Vagina (tissue), 2 donors: ENCODE measurements at regions not wholly inside any gene's neighbourhood (a gene's known extent, or its start where the extent isn't known, plus 50 kb on each side); places are given as distances from the start of the nearest gene placed in this dataset.

Source experiments
- DNase-seq, 2 donors: peaks; one replicate each; pipeline ENCODE4 v3.0.0-alpha.2; 2017; ENCODE audit errors: extremely low spot score in 2 of 2
- H3K27ac ChIP-seq: fragments of 200-600 bp; sonication (generic); one replicate; pipeline ENCODE4 v1.5.1; 2019
- H3K27me3 ChIP-seq: fragments of 200-600 bp; sonication (generic); one replicate; pipeline ENCODE4 v1.5.1; 2019
- H3K36me3 ChIP-seq, 2 donors: fragments of 200-600 bp; sonication (generic); one replicate each; pipeline ENCODE4 v1.5.1; 2017 to 2019
- H3K4me1 ChIP-seq: fragments of 200-600 bp; sonication (generic); one replicate; pipeline ENCODE4 v1.5.1; 2019
- H3K4me3 ChIP-seq, 2 donors: fragments of 200-600 bp; sonication (generic); 1 replicate in 1 of 2; 2 replicates in 1 of 2; pipeline ENCODE4 v1.5.1; 2016 to 2019
- H3K9me3 ChIP-seq: fragments of 200-600 bp; sonication (generic); one replicate; pipeline ENCODE4 v1.5.1; 2019
- CTCF ChIP-seq, 3 experiments: fragments of 450-650 bp in 2 of 3; fragments of 200-600 bp in 1 of 3; sonication (generic) in 1 of 3; IDR thresholded peaks; one replicate each; pipeline ENCODE4 v1.5.1; 2017 to 2019; ENCODE audit warnings: antibody characterized with exemption in 3 of 3, mild to moderate bottlenecking in 2 of 3, moderate library complexity in 2 of 3
- POLR2A ChIP-seq, 2 donors: fragments of 450-650 bp; IDR thresholded peaks; one replicate each; pipeline ENCODE4 v1.6.1; 2017; ENCODE audit warnings: antibody characterized with exemption in 2 of 2, mild to moderate bottlenecking in 2 of 2, moderate library complexity in 2 of 2
- POLR2AphosphoS5 ChIP-seq, 2 donors: sonication (generic); formaldehyde crosslinking; IDR thresholded peaks; one replicate each; pipeline ENCODE4 v1.9.0; 2017; ENCODE audit warnings: antibody characterized with exemption in 2 of 2, mild to moderate bottlenecking in 2 of 2, low read depth in 1 of 2; ENCODE audit not compliant: insufficient read depth in 1 of 2
- intact Hi-C: fragments of 100-400 bp; cut with DNase I; formaldehyde crosslinking; loops from one replicate; pipeline ENCODE4 v1.15.1; 2023

- H3K27me3 ChIP-seq, result no peaks in the 10 kb centered on the region
- DNase-seq, result no peak
- TF ChIP-seq POLR2AphosphoS5 (IDR thresholded peaks at IDR 0.05; ENCODE audit: insufficient read depth in 1 of 2, low read depth in 1 of 2) (no peak), CTCF (IDR thresholded peaks at IDR 0.05) (no peak), POLR2A (IDR thresholded peaks at IDR 0.05) (no peak)
- no peaks in the 10 kb centered on the region for H3K9me3 ChIP-seq
- intact Hi-C loops, result no loop called here
- no peak overlapping the region for H3K27ac ChIP-seq
- no peak overlapping the region for H3K4me3 ChIP-seq
- H3K36me3 ChIP-seq, result no peaks in the 10 kb centered on the region
- H3K4me1 ChIP-seq, result no peaks in the 10 kb centered on the region
Measured at GRCh38 chr11:98069861-98070260, 950.9 kb upstream of the CNTN5 start.

DNA sequence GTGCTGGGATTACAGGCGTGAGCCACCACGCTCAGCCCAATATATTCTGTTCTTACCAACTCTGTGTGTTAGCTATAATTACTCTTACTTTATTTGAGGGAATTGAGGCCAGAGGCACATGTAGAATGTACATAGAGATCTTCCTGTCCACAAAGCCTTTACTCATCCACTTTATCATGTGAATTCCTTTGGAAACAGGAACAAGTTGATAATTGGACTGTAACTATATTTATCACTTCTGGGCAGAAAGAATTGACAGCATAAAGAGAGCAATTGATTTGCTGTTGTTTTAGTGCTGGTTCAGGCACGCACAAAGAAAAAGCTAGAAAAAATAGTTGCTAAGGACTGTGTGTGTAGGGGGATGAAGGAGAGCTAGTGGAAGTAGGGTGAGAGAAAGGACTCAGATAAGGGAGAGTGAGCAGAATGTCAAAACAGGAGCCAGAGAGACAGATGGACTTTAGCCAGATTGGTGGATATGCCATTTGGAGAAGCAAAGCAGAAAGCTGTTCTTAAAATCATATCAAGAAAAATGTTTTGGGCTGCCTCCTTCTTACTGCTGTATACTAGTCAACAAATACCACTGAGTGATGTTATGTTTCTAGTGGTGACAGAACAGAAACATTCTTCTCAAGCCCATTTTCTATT is 929.8 kb upstream of the CNTN5 start:
- Histone ChIP-seq H3K27ac (no peak overlapping the region), H3K27me3 (no peaks in the 10 kb centered on the region), H3K36me3 (no peaks in the 10 kb centered on the region), H3K4me3 (no peak overlapping the region), H3K4me1 (no peaks in the 10 kb centered on the region), H3K9me3 (no peaks in the 10 kb centered on the region)
- intact Hi-C loops, result no loop called here
- TF ChIP-seq CTCF (IDR thresholded peaks at IDR 0.05), result no peak
- no peak for TF ChIP-seq POLR2A (IDR thresholded peaks at IDR 0.05)
- TF ChIP-seq POLR2AphosphoS5 (IDR thresholded peaks at IDR 0.05; ENCODE audit: insufficient read depth in 1 of 2, low read depth in 1 of 2), result no peak
- no peak for DNase-seq

GRCh38 chr11:98099371-98099770 is 921.4 kb upstream of the CNTN5 start:
- Histone ChIP-seq H3K4me3 (no peak overlapping the region), H3K27ac (no peak overlapping the region), H3K36me3 (no peaks in the 10 kb centered on the region), H3K9me3 (no peaks in the 10 kb centered on the region), H3K4me1 (no peaks in the 10 kb centered on the region), H3K27me3 (no peaks in the 10 kb centered on the region)
- intact Hi-C loops, result no loop called here
- TF ChIP-seq POLR2A (IDR thresholded peaks at IDR 0.05) (no peak), CTCF (IDR thresholded peaks at IDR 0.05) (no peak), POLR2AphosphoS5 (IDR thresholded peaks at IDR 0.05; ENCODE audit: insufficient read depth in 1 of 2, low read depth in 1 of 2) (no peak)
- DNase-seq, result no peak

- H3K27me3 ChIP-seq, result no peaks in the 10 kb centered on the region
- no peak overlapping the region for H3K27ac ChIP-seq
- H3K4me3 ChIP-seq, result no peak overlapping the region
- intact Hi-C loops, result no loop called here
- TF ChIP-seq POLR2A (IDR thresholded peaks at IDR 0.05) (no peak), POLR2AphosphoS5 (IDR thresholded peaks at IDR 0.05; ENCODE audit: insufficient read depth in 1 of 2, low read depth in 1 of 2) (no peak), CTCF (IDR thresholded peaks at IDR 0.05) (no peak)
- no peaks in the 10 kb centered on the region for H3K9me3 ChIP-seq
- DNase-seq, result no peak
- H3K4me1 ChIP-seq, result no peaks in the 10 kb centered on the region
- H3K36me3 ChIP-seq, result no peaks in the 10 kb centered on the region
Measured at GRCh38 chr11:98100689-98101088, 920.1 kb upstream of the CNTN5 start.

- Histone ChIP-seq H3K27ac (no peak overlapping the region), H3K27me3 (no peaks in the 10 kb centered on the region), H3K9me3 (no peaks in the 10 kb centered on the region), H3K36me3 (no peaks in the 10 kb centered on the region), H3K4me3 (no peak overlapping the region), H3K4me1 (no peaks in the 10 kb centered on the region)
- no peak for TF ChIP-seq POLR2AphosphoS5 (IDR thresholded peaks at IDR 0.05; ENCODE audit: insufficient read depth in 1 of 2, low read depth in 1 of 2)
- TF ChIP-seq CTCF (IDR thresholded peaks at IDR 0.05), result no peak
- no peak for TF ChIP-seq POLR2A (IDR thresholded peaks at IDR 0.05)
- DNase-seq, result no peak
- intact Hi-C loops, result no loop called here
Measured at GRCh38 chr11:98101329-98101728, 919.4 kb upstream of the CNTN5 start.
